Trophoblast cell (in vitro differentiated cells and primary cell): ENCODE measurements at regions not wholly inside any gene's neighbourhood (a gene's known extent, or its start where the extent isn't known, plus 50 kb on each side); places are given as distances from the start of the nearest gene placed in this dataset.
A peak's percentile ranks its signal among the peaks of the same experiment; 100 is the strongest.
"Not testable (repeated sequence)": the region's sequence is repeated elsewhere in the genome, so short reads cannot be mapped to it uniquely, and the experiment has no call there.

Source experiments
- DNase-seq, 2 donors: peaks; one replicate each; pipeline ENCODE4 v3.0.0-alpha.2; 2016
- H2AFZ ChIP-seq: 2 replicates; pipeline ENCODE4 v1.6.1; 2013; ENCODE audit warnings: low read length, moderate library complexity, mild to moderate bottlenecking; ENCODE audit not compliant: insufficient read depth, poor library complexity
- H2AK5ac ChIP-seq: 2 replicates; pipeline ENCODE4 v1.6.1; 2013; ENCODE audit warnings: mild to moderate bottlenecking, low read length
- H2BK120ac ChIP-seq: 2 replicates; pipeline ENCODE4 v1.6.1; 2013; ENCODE audit warnings: low read length, mild to moderate bottlenecking, moderate library complexity; ENCODE audit not compliant: insufficient read depth, poor library complexity
- H2BK12ac ChIP-seq: 2 replicates; pipeline ENCODE4 v1.6.1; 2013; ENCODE audit warnings: mild to moderate bottlenecking, low read length, moderate library complexity
- H2BK5ac ChIP-seq: 2 replicates; pipeline ENCODE4 v1.6.1; 2013; ENCODE audit warnings: low read length, low read depth, moderate library complexity, mild to moderate bottlenecking; ENCODE audit not compliant: poor library complexity
- H3K14ac ChIP-seq: 2 replicates; pipeline ENCODE4 v1.6.1; 2013; ENCODE audit warnings: mild to moderate bottlenecking, low read length
- H3K18ac ChIP-seq: 2 replicates; pipeline ENCODE4 v1.6.1; 2013; ENCODE audit warnings: mild to moderate bottlenecking, low read length
- H3K23ac ChIP-seq: 2 replicates; pipeline ENCODE4 v1.6.1; 2013; ENCODE audit warnings: low read length
- H3K27ac ChIP-seq: 2 replicates; pipeline ENCODE4 v1.5.1; 2013; ENCODE audit warnings: low read depth, mild to moderate bottlenecking, inconsistent platforms, low read length, moderate library complexity
- H3K27me3 ChIP-seq: 2 replicates; pipeline ENCODE4 v1.6.1; 2013; ENCODE audit warnings: inconsistent platforms, mild to moderate bottlenecking, low read length, moderate library complexity; ENCODE audit not compliant: insufficient read depth
- H3K36me3 ChIP-seq, 2 experiments: 1 replicate in 1 of 2; 2 replicates in 1 of 2; pipeline ENCODE4 v1.6.1; 2013; ENCODE audit warnings: low read length in 2 of 2, mild to moderate bottlenecking in 2 of 2, moderate library complexity in 1 of 2; ENCODE audit not compliant: insufficient read depth in 2 of 2, control insufficient read depth in 1 of 2
- H3K4ac ChIP-seq: 2 replicates; pipeline ENCODE4 v1.6.1; 2013; ENCODE audit warnings: low read depth, mild to moderate bottlenecking, low read length, moderate library complexity
- H3K4me1 ChIP-seq, 2 experiments: 1 replicate in 1 of 2; 2 replicates in 1 of 2; pipeline ENCODE4 v1.6.1; 2013; ENCODE audit warnings: low read length in 2 of 2, mild to moderate bottlenecking in 2 of 2, moderate library complexity in 1 of 2; ENCODE audit not compliant: insufficient read depth in 2 of 2, control insufficient read depth in 1 of 2
- H3K4me2 ChIP-seq: 2 replicates; pipeline ENCODE4 v1.6.1; 2013; ENCODE audit warnings: inconsistent platforms, mild to moderate bottlenecking, low read length, moderate library complexity
- H3K4me3 ChIP-seq: 2 replicates; pipeline ENCODE4 v1.5.1; 2013; ENCODE audit warnings: mild to moderate bottlenecking, low read depth, low read length, inconsistent platforms
- H3K79me1 ChIP-seq: one replicate; pipeline ENCODE4 v1.6.1; 2013; ENCODE audit warnings: low read length
- H3K79me2 ChIP-seq: 2 replicates; pipeline ENCODE4 v1.6.1; 2013; ENCODE audit warnings: low read length, mild to moderate bottlenecking; ENCODE audit not compliant: control insufficient read depth, insufficient read depth, poor library complexity
- H3K9ac ChIP-seq: 2 replicates; pipeline ENCODE4 v1.6.1; 2013; ENCODE audit warnings: mild to moderate bottlenecking, low read length
- H3K9me3 ChIP-seq: 2 replicates; pipeline ENCODE4 v1.6.1; 2013; ENCODE audit warnings: low read depth, mild to moderate bottlenecking, control low read depth, inconsistent platforms, low read length; ENCODE audit not compliant: insufficient read depth
- H4K12ac ChIP-seq: 2 replicates; pipeline ENCODE4 v1.6.1; 2013; ENCODE audit warnings: low read depth, mild to moderate bottlenecking, low read length, moderate library complexity
- H4K8ac ChIP-seq: 2 replicates; pipeline ENCODE4 v1.6.1; 2013; ENCODE audit warnings: low read depth, mild to moderate bottlenecking, low read length, moderate library complexity
- H4K91ac ChIP-seq: one replicate; pipeline ENCODE4 v1.6.1; 2013; ENCODE audit warnings: low read depth, mild to moderate bottlenecking, low read length, moderate library complexity
- WGBS: extraction: QIAGEN DNeasy Blood & Tissue Kit; methylation state at CpG from one replicate; pipeline ENCODE4 v1.1.7; 2013; ENCODE audit warnings: missing lambda C conversion rate; ENCODE audit not compliant: insufficient read length, insufficient coverage; ENCODE audit errors: extremely low coverage; 5-methylcytosine and 5-hydroxymethylcytosine counted together

GRCh38 chr9:2387166-2387565 is 234.4 kb upstream of the VLDLR start:
- no peak overlapping the region for H2BK5ac ChIP-seq
- no peak overlapping the region for H4K8ac ChIP-seq
- H3K4me2 ChIP-seq: no peak overlapping the region
- no peaks in the 10 kb centered on the region for H3K4me1 ChIP-seq
- H3K79me2 ChIP-seq: no peaks in the 10 kb centered on the region
- H4K91ac ChIP-seq: no peak overlapping the region
- no peaks in the 10 kb centered on the region for H3K79me1 ChIP-seq
- no peak overlapping the region for H3K14ac ChIP-seq
- H3K9ac ChIP-seq: no peak overlapping the region
- H3K18ac ChIP-seq: no peak overlapping the region
- no peak overlapping the region for H3K4ac ChIP-seq
- H2BK12ac ChIP-seq: no peak overlapping the region
- WGBS: no CpG with 5 or more reads among the region's 4 CpGs
- H2AFZ ChIP-seq: no peak overlapping the region
- no peaks in the 10 kb centered on the region for H3K36me3 ChIP-seq
- no peak overlapping the region for H2BK120ac ChIP-seq
- no peak overlapping the region for H4K12ac ChIP-seq
- H3K9me3 ChIP-seq: no peaks in the 10 kb centered on the region
- DNase-seq: no peak
- H3K27ac ChIP-seq: no peak overlapping the region
- H2AK5ac ChIP-seq: no peak overlapping the region
- H3K4me3 ChIP-seq: no peak overlapping the region
- no peak overlapping the region for H3K23ac ChIP-seq
- H3K27me3 ChIP-seq: no peaks in the 10 kb centered on the region

- no peak overlapping the region for H3K23ac ChIP-seq
- no peaks in the 10 kb centered on the region for H3K36me3 ChIP-seq
- no peak overlapping the region for H2AFZ ChIP-seq
- no peaks in the 10 kb centered on the region for H3K27me3 ChIP-seq
- no peaks in the 10 kb centered on the region for H3K79me2 ChIP-seq
- no peak overlapping the region for H2BK120ac ChIP-seq
- peak; percentile 41 to 73 for DNase-seq
- no peaks in the 10 kb centered on the region for H3K79me1 ChIP-seq
- no peak overlapping the region for H3K4ac ChIP-seq
- no peak overlapping the region for H3K27ac ChIP-seq
- H4K91ac ChIP-seq: no peak overlapping the region
- H4K12ac ChIP-seq: no peak overlapping the region
- H4K8ac ChIP-seq: no peak overlapping the region
- no peaks in the 10 kb centered on the region for H3K9me3 ChIP-seq
- no peak overlapping the region for H2BK5ac ChIP-seq
- H3K4me3 ChIP-seq: no peak overlapping the region
- no peak overlapping the region for H3K9ac ChIP-seq
- H3K14ac ChIP-seq: no peak overlapping the region
- no peak overlapping the region for H3K4me2 ChIP-seq
- no peaks in the 10 kb centered on the region for H3K4me1 ChIP-seq
- no peak overlapping the region for H3K18ac ChIP-seq
- H2AK5ac ChIP-seq: no peak overlapping the region
- H2BK12ac ChIP-seq: no peak overlapping the region
These were observed 232.2 kb upstream of the VLDLR start for GRCh38 chr9:2389404-2389803.

- no peak overlapping the region for H4K8ac ChIP-seq
These were observed 231.6 kb upstream of the VLDLR start for GRCh38 chr9:2390028-2390427.

GRCh38 chr9:2391509-2392132 is 230.0 kb upstream of the VLDLR start:
- not testable (repeated sequence) for H3K9me3 ChIP-seq, DNase-seq, H3K4me2 ChIP-seq, H3K14ac ChIP-seq, H3K9ac ChIP-seq, H2AK5ac ChIP-seq, H3K36me3 ChIP-seq, H2BK120ac ChIP-seq, H3K79me2 ChIP-seq, H2BK12ac ChIP-seq, H3K4me3 ChIP-seq, H3K79me1 ChIP-seq, H3K27me3 ChIP-seq, H3K18ac ChIP-seq, H2AFZ ChIP-seq, H4K91ac ChIP-seq, H3K27ac ChIP-seq, H4K8ac ChIP-seq, H3K23ac ChIP-seq, H3K4ac ChIP-seq, H4K12ac ChIP-seq, H2BK5ac ChIP-seq, H3K4me1 ChIP-seq

More at GRCh38 chr9:2390028-2390427, 231.6 kb upstream of the VLDLR start:
- no peak overlapping the region for H4K12ac ChIP-seq
- no peak overlapping the region for H3K4ac ChIP-seq
- no peak overlapping the region for H3K27ac ChIP-seq
- no peaks in the 10 kb centered on the region for H3K9me3 ChIP-seq
- no peak overlapping the region for H3K9ac ChIP-seq
- no peak overlapping the region for H3K4me3 ChIP-seq
- H3K4me1 ChIP-seq: no peaks in the 10 kb centered on the region
- no peaks in the 10 kb centered on the region for H3K36me3 ChIP-seq
- H3K4me2 ChIP-seq: no peak overlapping the region
- no peak overlapping the region for H4K91ac ChIP-seq
- no peak overlapping the region for H2BK12ac ChIP-seq
- no peak overlapping the region for H3K18ac ChIP-seq
- H3K27me3 ChIP-seq: no peaks in the 10 kb centered on the region
- no peaks in the 10 kb centered on the region for H3K79me1 ChIP-seq
- H2AK5ac ChIP-seq: no peak overlapping the region
- H3K79me2 ChIP-seq: no peaks in the 10 kb centered on the region
- no peak overlapping the region for H2AFZ ChIP-seq
- H3K14ac ChIP-seq: no peak overlapping the region
- WGBS: no CpG with 5 or more reads among the region's 4 CpGs
- H2BK120ac ChIP-seq: no peak overlapping the region
- no peak overlapping the region for H2BK5ac ChIP-seq
- no peak overlapping the region for H3K23ac ChIP-seq
- peak; percentile 40 to 64 for DNase-seq
